ENCODE measurements at regions not wholly inside any gene's neighbourhood (a gene's known extent, or its start where the extent isn't known, plus 50 kb on each side); places are given as distances from the start of the nearest gene placed in this dataset.

DNA sequence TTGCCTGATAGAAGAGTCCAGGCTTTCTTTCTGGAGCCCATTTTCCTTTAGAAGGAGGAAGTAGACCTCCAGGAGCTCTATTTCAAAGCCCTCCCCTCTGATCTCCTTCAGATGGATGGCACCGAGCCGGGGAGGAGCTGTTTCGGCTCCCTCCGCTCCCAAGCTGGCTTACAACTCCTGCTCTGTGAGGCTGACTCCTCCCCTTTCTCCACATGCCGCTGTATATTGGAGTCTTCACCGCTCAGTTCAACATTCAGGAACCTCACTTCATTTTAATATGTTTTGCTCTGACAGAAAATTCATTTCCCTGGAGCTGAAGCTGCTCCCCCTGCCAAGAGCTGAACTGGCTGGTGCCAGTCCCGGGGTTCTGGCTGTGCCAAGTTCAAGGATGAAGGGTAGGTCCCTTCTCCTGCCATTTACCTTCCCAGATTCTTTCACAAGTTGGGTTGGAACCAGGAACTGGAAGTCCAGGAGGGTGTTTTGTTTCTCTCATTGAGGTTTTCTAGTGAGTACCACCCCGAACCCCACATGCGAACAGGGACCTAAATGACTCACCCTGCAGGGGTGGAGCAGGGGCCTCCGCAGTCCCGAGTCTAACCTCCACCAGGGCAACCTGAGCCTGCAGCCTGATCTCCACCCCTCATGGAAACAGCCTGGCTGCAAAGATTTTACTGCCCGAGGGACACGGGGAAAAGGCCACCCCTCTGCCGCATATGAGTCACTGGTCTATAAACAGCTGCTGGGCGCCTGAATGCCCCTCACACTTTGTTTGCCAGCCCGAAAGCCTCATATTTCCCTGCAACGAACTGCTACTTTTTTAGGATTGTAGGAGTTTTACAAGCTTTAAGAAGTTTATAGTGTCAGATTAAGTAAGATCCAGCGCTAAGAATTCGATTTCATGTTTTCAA is 68.6 kb upstream of the FOXA2 start:
- no peak overlapping the region for H3K4me3 Mint-ChIP-seq
- peaks cover 4% of the 10 kb centered on the region for H3K9me3 Mint-ChIP-seq
- intact Hi-C loops (cut with micrococcal nuclease), result no loop called here
- H3K27me3 Mint-ChIP-seq (ENCODE audit: low read depth), result no peaks in the 10 kb centered on the region
- no peak overlapping the region for H3K27ac Mint-ChIP-seq
- H3K4me1 Mint-ChIP-seq (ENCODE audit: low read depth), result no peaks in the 10 kb centered on the region
- DNase-seq, result no peak
- H3K36me3 Mint-ChIP-seq (ENCODE audit: low read depth), result no peaks in the 10 kb centered on the region
- CTCF ChIA-PET, result no interaction called here

DNA sequence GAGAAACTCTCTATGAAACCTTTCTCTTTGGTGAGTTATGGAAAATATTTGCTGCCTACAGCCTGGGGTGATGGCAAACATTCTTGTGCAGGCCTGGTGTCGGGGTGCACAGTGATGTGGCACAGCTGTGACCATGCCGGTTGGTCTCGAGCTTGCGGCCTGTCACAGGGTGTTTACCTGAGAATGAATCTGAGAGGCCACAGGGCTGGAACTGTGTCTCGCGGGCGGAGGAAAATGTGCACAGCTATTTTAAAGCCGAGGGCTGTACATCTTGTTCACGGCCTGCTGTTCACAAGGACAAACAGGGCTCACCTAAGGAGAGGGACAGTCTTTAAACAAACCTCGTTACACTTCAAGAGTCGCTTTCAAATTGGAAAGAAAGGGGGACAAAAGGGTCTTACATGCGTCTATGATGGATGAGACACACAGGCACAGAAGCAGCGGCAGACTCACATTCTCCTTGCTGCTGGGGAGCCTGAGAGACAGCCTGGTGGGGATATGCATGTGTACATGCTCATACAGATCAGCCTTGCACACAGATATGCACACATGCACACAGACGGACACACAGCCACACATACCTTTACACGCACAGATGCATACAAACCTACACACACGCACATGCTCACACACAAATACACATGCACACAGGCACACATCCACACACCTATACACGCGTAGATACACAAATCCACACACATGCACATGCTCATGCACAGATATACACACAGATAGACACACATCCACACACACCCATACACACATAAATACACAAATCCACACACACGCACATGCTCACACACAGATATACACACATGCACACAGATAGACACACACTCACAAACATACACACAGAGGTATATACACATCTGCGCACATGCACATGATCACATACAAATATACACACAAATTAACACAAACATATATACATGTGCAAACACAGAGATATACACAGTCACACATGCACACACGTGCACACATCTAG is 69.6 kb upstream of the FOXA2 start:
- H3K4me1 Mint-ChIP-seq (ENCODE audit: low read depth), result no peaks in the 10 kb centered on the region
- no peaks in the 10 kb centered on the region for H3K36me3 Mint-ChIP-seq (ENCODE audit: low read depth)

DNA sequence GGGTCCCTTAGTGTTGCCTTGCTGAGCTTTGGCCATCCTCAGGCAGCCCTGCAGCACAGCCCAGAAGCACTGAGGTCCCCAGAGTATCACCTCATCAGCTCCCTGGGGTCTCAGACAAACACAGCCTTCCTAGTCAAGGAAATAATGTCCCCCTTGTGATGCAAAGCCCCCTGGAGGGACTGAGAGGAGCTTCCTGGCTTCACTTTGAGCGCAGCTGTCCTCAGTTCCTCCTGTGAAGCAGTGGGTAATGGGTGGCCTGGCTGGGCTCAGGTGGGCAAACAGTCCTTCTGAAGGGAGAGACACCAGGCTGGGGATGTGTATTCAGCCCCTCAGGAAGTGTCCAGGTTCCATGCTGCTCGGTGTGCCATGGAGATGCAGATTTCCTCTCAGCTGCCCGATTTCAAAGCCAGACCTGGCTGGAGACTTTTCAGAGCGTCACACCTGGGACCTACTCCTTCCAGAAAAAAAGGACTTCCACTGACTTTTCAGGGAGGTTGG is 79.2 kb upstream of the FOXA2 start:
- Mint-ChIP-seq H3K4me3 (no peak overlapping the region), H3K27ac (no peak overlapping the region), H3K27me3 (ENCODE audit: low read depth) (no peaks in the 10 kb centered on the region), H3K9me3 (peaks cover 3% of the 10 kb centered on the region), H3K36me3 (ENCODE audit: low read depth) (no peaks in the 10 kb centered on the region), H3K4me1 (ENCODE audit: low read depth) (no peaks in the 10 kb centered on the region)
- CTCF ChIA-PET, result no interaction called here
- DNase-seq, result no peak
- intact Hi-C loops (cut with micrococcal nuclease), result no loop called here

More for the DNA sequence above, 69.6 kb upstream of the FOXA2 start:
- CTCF ChIA-PET, result no interaction called here
- intact Hi-C loops (cut with micrococcal nuclease), result no loop called here
- peaks cover 4% of the 10 kb centered on the region for H3K9me3 Mint-ChIP-seq
- H3K27me3 Mint-ChIP-seq (ENCODE audit: low read depth), result no peaks in the 10 kb centered on the region
- no peak overlapping the region for H3K4me3 Mint-ChIP-seq
- DNase-seq, result no peak
- H3K27ac Mint-ChIP-seq, result no peak overlapping the region

DNA sequence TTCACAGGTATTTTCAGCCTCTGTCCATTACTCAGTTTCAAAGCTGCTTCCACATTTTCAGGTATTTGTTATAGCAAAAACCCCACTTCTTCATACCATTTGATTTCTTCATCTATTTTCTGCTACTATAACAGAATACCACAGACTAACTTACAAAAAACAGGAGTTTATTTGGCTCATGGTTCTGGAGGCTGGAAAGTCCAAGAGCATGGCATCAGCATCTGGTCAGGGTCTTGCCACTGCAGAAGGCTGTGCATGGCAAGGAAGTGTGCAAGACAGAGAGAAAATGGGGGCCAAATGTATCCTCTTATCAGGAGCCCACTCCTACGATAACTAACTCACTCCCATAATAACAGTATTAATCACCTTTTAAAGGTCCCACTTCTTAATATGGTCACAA is 82.8 kb upstream of the FOXA2 start:
- intact Hi-C loops (cut with micrococcal nuclease), result no loop called here
- H3K4me3 Mint-ChIP-seq, result no peak overlapping the region
- H3K36me3 Mint-ChIP-seq (ENCODE audit: low read depth), result no peaks in the 10 kb centered on the region
- no peaks in the 10 kb centered on the region for H3K4me1 Mint-ChIP-seq (ENCODE audit: low read depth)
- H3K9me3 Mint-ChIP-seq, result peaks cover 10% of the 10 kb centered on the region
- no peaks in the 10 kb centered on the region for H3K27me3 Mint-ChIP-seq (ENCODE audit: low read depth)
- DNase-seq, result no peak
- H3K27ac Mint-ChIP-seq, result no peak overlapping the region
- CTCF ChIA-PET, result no interaction called here

DNA sequence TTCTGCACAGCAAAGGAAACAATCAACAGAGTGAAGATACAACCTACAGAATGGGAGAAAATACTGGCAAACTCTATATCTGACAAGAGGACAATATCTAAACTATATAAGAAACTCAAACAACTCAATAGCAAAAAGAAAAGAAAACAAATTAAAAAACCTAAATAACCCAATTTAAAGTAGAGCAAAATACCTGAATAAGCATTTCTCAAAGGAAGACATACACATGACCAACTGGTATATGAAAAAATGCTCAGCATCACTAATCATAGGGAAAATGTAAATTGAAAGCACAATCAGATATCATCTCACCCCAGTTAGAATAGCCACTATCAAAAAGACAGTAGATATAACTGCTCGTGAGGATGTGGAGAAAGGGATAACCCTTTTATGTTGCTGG is 87.8 kb upstream of the FOXA2 start:
- H3K27ac Mint-ChIP-seq, result no peak overlapping the region
- H3K9me3 Mint-ChIP-seq, result peaks cover 8% of the 10 kb centered on the region
- DNase-seq, result no peak
- H3K4me3 Mint-ChIP-seq, result no peak overlapping the region
- intact Hi-C loops (cut with micrococcal nuclease), result no loop called here
- CTCF ChIA-PET, result interaction anchor here (2.3 kb wide), 1 partner anchor 333 kb away, joined by 4 read pairs; no protein-coding TSS in a partner anchor
- no peaks in the 10 kb centered on the region for H3K4me1 Mint-ChIP-seq (ENCODE audit: low read depth)
- peaks cover 7% of the 10 kb centered on the region for H3K27me3 Mint-ChIP-seq (ENCODE audit: low read depth)
- H3K36me3 Mint-ChIP-seq (ENCODE audit: low read depth), result no peaks in the 10 kb centered on the region

DNA sequence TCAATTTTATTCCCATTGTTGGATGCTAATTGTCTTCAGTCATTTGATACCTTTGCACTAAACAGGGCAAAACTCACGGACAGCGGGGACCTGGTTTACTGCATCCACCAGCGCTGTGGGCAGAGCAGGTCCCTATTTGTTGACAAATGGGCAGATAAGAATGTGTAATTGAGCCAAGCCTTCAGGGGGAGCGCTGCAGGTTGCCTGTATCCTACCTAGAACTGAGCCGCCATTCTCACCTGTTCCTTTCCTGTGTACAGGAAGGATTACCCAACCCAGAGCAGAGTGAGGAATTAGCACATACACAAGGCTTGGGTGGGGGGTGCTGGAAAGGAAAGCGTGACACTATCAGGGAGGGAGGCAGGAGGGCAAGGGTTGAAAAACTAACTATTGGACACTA is 89.1 kb upstream of the FOXA2 start:
- no peaks in the 10 kb centered on the region for H3K4me1 Mint-ChIP-seq (ENCODE audit: low read depth)
- no peak for DNase-seq
- H3K9me3 Mint-ChIP-seq, result peaks cover 8% of the 10 kb centered on the region
- H3K4me3 Mint-ChIP-seq, result no peak overlapping the region
- CTCF ChIA-PET, result no interaction called here
- intact Hi-C loops (cut with micrococcal nuclease), result no loop called here
- peaks cover 7% of the 10 kb centered on the region for H3K27me3 Mint-ChIP-seq (ENCODE audit: low read depth)
- no peak overlapping the region for H3K27ac Mint-ChIP-seq
- H3K36me3 Mint-ChIP-seq (ENCODE audit: low read depth), result no peaks in the 10 kb centered on the region

DNA sequence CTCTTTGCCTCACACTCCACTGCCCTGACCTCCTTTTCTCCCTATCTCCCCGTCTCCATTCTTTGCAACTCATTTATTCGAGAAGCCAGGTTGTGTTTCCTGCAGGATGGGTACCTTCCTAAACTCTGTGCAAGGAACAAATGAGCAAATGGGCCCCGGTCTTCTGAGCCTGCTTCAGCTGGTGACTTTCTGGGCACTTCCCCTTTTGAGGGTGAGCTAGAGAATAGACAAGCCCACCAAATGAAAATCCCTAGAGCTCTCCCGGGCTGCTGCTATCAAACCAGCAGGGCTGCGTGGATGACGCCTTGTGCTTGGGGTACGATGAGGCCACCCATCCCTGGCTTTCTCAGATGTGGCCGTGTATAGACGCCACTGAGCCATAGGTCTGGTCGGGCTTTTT is 91.0 kb upstream of the FOXA2 start:
- Mint-ChIP-seq H3K27ac (no peak overlapping the region), H3K4me1 (ENCODE audit: low read depth) (no peaks in the 10 kb centered on the region), H3K4me3 (no peak overlapping the region), H3K36me3 (ENCODE audit: low read depth) (no peaks in the 10 kb centered on the region), H3K27me3 (ENCODE audit: low read depth) (peaks cover 7% of the 10 kb centered on the region), H3K9me3 (peaks cover 2% of the 10 kb centered on the region)
- CTCF ChIA-PET, result no interaction called here
- DNase-seq, result no peak
- intact Hi-C loops (cut with micrococcal nuclease), result no loop called here

DNA sequence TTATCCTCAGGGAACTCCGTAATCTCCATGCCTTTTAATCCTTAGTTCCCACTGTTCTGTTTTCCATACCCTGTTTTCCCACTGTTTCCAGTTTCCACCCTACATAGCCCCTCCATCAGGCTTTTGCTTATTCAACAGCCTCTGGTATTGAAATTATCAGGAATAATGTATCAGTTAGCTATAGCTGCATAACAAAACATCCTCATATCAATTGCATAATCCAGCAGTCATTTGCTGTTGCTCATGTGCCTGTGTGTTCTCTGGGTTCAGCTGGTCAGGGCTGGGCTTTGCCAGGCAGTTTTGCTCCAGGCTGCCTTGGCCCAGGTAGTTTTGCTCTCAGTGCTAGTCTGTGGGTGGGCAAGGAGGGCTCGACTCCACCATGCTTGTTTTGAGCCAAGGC is 94.3 kb upstream of the FOXA2 start:
- H3K27ac Mint-ChIP-seq, result no peak overlapping the region

DNA sequence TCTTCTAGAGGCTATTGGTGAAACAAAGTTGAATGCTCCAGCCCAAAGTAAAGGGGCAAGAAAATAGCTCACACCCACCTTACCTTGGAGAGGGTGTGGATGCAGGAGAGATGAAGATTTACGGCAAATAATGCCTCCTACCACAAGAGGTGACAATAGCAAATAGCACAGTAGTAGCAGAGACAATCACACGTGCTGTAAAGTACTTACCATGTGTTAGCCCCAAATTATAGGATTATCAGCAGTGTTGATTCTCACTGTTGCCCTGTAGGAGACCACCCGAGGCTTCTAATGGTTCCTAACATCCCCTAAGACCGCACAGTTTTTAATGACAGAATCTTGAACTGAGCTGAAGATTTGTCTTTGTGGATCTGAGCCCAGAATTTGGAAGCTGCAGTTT is 94.8 kb upstream of the FOXA2 start:
- peaks cover 2% of the 10 kb centered on the region for H3K9me3 Mint-ChIP-seq
- H3K4me3 Mint-ChIP-seq, result no peak overlapping the region
- intact Hi-C loops (cut with micrococcal nuclease), result no loop called here
- DNase-seq, result no peak
- CTCF ChIA-PET, result no interaction called here
- H3K4me1 Mint-ChIP-seq (ENCODE audit: low read depth), result no peaks in the 10 kb centered on the region
- H3K36me3 Mint-ChIP-seq (ENCODE audit: low read depth), result no peaks in the 10 kb centered on the region
- H3K27ac Mint-ChIP-seq, result no peak overlapping the region
- no peaks in the 10 kb centered on the region for H3K27me3 Mint-ChIP-seq (ENCODE audit: low read depth)

More for the DNA sequence above, 94.3 kb upstream of the FOXA2 start:
- H3K4me3 Mint-ChIP-seq, result no peak overlapping the region
- H3K9me3 Mint-ChIP-seq, result peaks cover 2% of the 10 kb centered on the region
- H3K4me1 Mint-ChIP-seq (ENCODE audit: low read depth), result no peaks in the 10 kb centered on the region
- CTCF ChIA-PET, result no interaction called here
- intact Hi-C loops (cut with micrococcal nuclease), result no loop called here
- no peaks in the 10 kb centered on the region for H3K36me3 Mint-ChIP-seq (ENCODE audit: low read depth)
- no peaks in the 10 kb centered on the region for H3K27me3 Mint-ChIP-seq (ENCODE audit: low read depth)
- no peak for DNase-seq

DNA sequence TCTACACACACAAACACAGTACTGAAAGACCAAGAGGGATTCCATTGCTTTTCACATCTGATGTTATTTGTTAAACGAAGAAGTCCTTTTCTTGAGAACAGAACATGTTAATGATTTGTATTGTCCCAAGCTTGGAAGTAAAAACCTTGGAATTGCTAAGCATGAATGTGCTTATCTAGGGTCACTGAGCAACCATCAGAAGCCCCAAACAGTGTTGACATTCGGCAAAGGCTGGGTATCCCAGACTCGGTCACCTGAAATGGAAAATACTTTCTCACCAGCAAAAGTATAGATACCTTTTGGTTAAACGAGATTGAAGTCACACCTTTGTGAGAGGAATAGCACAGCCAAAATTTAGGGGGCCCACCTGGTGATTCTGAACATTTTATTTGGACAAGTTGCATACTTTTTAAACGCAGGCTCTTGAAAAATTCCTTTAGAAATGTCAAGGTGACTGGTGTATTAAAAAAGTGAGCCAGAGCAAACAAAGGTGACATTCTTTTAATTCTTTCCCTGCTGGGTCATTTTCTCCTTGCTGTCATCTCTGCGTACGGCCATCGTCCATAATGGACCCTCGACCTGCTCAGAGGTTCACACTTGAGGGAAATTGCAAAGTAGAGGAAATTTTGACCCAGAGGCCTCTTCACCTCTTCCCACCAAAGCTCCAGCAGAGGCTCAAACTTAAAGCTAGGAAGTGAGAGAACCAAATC is 95.8 kb upstream of the FOXA2 start:
- Mint-ChIP-seq H3K27me3 (ENCODE audit: low read depth) (no peaks in the 10 kb centered on the region), H3K4me1 (ENCODE audit: low read depth) (no peaks in the 10 kb centered on the region), H3K27ac (no peak overlapping the region), H3K9me3 (peaks cover 2% of the 10 kb centered on the region), H3K36me3 (ENCODE audit: low read depth) (no peaks in the 10 kb centered on the region), H3K4me3 (no peak overlapping the region)
- intact Hi-C loops (cut with micrococcal nuclease), result no loop called here
- no peak for DNase-seq
- CTCF ChIA-PET, result interaction anchor here (0.6 to 1.1 kb wide), 4 partner anchors 12 to 1656 kb away, joined by 3 to 6 read pairs (median 4); no protein-coding TSS in a partner anchor

DNA sequence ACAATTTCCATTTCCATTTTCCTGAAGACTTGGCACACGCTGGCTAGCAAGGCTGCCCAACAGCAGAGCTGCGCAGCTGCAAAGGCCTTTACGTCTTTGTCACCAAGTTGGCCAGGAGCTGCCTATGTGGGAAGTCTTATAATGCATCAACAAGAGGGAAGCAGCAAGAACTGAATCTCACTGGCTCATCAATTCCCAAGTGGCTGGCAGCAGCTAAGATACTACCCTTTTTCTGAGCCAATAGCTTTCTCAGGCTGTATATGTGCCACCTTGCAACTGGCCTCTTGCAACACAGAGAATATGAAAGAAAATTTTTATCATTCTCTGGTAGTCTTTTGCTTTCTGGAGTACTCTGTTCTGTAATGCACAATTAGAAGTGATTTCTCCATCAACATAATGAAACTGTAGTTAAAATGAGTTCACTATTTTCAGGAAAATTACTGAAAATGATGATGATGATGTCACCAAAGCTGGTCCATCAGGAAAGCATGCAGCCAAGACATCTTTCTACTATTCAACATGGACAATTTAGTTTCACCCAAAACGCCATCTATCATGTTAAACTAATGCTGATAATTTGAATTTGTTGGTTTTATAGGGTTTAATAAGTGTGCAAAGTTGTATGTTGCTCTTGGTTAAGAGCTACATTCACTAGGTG is 97.3 kb upstream of the FOXA2 start:
- no peaks in the 10 kb centered on the region for H3K36me3 Mint-ChIP-seq (ENCODE audit: low read depth)
- CTCF ChIA-PET, result interaction anchor here (0.8 to 1.0 kb wide), 2 partner anchors 343 to 347 kb away, joined by 3 to 7 read pairs; no protein-coding TSS in a partner anchor
- intact Hi-C loops (cut with micrococcal nuclease), result no loop called here
- no peak for DNase-seq
- H3K27me3 Mint-ChIP-seq (ENCODE audit: low read depth), result no peaks in the 10 kb centered on the region
- no peak overlapping the region for H3K4me3 Mint-ChIP-seq
- peaks cover 2% of the 10 kb centered on the region for H3K9me3 Mint-ChIP-seq
- no peaks in the 10 kb centered on the region for H3K4me1 Mint-ChIP-seq (ENCODE audit: low read depth)
- H3K27ac Mint-ChIP-seq, result no peak overlapping the region

All from activated naive CD4-positive, alpha-beta T cell treated with anti-CD3 and anti-CD28 coated beads for 36 hours (primary cell).